ENCODE measurements at regions not wholly inside any gene's neighbourhood (a gene's known extent, or its start where the extent isn't known, plus 50 kb on each side); places are given as distances from the start of the nearest gene placed in this dataset.

GRCh38 chr12:107352347-107353081 is 259.2 kb upstream of the CRY1 start:
- no peak overlapping the region for H3K4me2 ChIP-seq (ENCODE audit: low read depth, low read length, poor library complexity, severe bottlenecking)
- H3K9me2 ChIP-seq (replicated peaks; ENCODE audit: low read depth, low read length) = no peaks in the 10 kb centered on the region
- H3K4me3 ChIP-seq (ENCODE audit: low read length, poor library complexity, severe bottlenecking) = no peak overlapping the region
- TF ChIP-seq, protein P1, sequence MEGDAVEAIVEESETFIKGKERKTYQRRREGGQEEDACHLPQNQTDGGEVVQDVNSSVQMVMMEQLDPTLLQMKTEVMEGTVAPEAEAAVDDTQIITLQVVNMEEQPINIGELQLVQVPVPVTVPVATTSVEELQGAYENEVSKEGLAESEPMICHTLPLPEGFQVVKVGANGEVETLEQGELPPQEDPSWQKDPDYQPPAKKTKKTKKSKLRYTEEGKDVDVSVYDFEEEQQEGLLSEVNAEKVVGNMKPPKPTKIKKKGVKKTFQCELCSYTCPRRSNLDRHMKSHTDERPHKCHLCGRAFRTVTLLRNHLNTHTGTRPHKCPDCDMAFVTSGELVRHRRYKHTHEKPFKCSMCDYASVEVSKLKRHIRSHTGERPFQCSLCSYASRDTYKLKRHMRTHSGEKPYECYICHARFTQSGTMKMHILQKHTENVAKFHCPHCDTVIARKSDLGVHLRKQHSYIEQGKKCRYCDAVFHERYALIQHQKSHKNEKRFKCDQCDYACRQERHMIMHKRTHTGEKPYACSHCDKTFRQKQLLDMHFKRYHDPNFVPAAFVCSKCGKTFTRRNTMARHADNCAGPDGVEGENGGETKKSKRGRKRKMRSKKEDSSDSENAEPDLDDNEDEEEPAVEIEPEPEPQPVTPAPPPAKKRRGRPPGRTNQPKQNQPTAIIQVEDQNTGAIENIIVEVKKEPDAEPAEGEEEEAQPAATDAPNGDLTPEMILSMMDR (conservative IDR thresholded peaks at IDR 0.05; ENCODE audit: low read length) = no peak
- no peak for TF ChIP-seq EZH2phosphoT487 (IDR thresholded peaks at IDR 0.05; ENCODE audit: borderline replicate concordance)
- H3K4me1 ChIP-seq (ENCODE audit: insufficient read depth, low read length, poor library complexity, severe bottlenecking) = peaks cover 14% of the 10 kb centered on the region
- no peaks in the 10 kb centered on the region for H3K9me3 ChIP-seq (ENCODE audit: insufficient read depth, low read depth, low read length)
- H4K20me1 ChIP-seq (ENCODE audit: insufficient read depth, low read length, poor library complexity, severe bottlenecking) = no peaks in the 10 kb centered on the region
- no peaks in the 10 kb centered on the region for H3F3A ChIP-seq (ENCODE audit: low read depth)
- 0 out of 2 replicates have a peak, but pooled peaks cover 6% of the 10 kb centered on the region for H3K79me2 ChIP-seq (ENCODE audit: insufficient read depth, low read length)
- H3K36me3 ChIP-seq (ENCODE audit: insufficient read depth, low read length) = no peaks in the 10 kb centered on the region
- H3K9ac ChIP-seq (ENCODE audit: low read depth, low read length, poor library complexity, severe bottlenecking) = no peak overlapping the region
- no peak overlapping the region for H2AFZ ChIP-seq (ENCODE audit: low read length)
- no peaks in the 10 kb centered on the region for H3K27me3 ChIP-seq (ENCODE audit: insufficient read depth, low read length, poor library complexity, severe bottlenecking)

DNA sequence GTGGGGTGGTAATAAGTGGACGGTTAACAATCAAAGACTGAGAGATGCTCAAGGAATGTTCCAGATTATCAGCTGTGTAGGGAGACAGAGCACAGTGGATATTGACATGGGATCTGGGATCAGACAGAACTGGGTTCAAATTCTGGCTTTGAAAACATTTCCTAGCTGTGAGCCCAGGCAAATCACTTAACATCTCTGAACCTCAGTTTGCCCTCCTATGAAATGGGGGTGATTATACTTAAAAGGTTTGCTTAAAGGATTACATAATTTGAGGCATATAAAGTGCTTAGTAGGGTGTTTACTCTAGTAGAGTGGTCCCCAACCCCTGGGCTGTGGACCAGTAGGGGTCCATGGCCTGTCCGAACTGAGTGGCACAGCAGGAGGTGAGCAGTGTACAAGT is 260.0 kb upstream of the CRY1 start:
- Histone ChIP-seq H3K4me2 (ENCODE audit: low read depth, low read length, poor library complexity, severe bottlenecking) (no peak overlapping the region), H3K79me2 (ENCODE audit: insufficient read depth, low read length) (0 out of 2 replicates have a peak, but pooled peaks cover 6% of the 10 kb centered on the region), H3K27me3 (ENCODE audit: insufficient read depth, low read length, poor library complexity, severe bottlenecking) (no peaks in the 10 kb centered on the region), H3K9me2 (replicated peaks; ENCODE audit: low read depth, low read length) (no peaks in the 10 kb centered on the region), H3K4me3 (ENCODE audit: low read length, poor library complexity, severe bottlenecking) (no peak overlapping the region), H3K9me3 (ENCODE audit: insufficient read depth, low read depth, low read length) (no peaks in the 10 kb centered on the region), H3K4me1 (ENCODE audit: insufficient read depth, low read length, poor library complexity, severe bottlenecking) (peaks cover 13% of the 10 kb centered on the region), H3K9ac (ENCODE audit: low read depth, low read length, poor library complexity, severe bottlenecking) (no peak overlapping the region), H4K20me1 (ENCODE audit: insufficient read depth, low read length, poor library complexity, severe bottlenecking) (no peaks in the 10 kb centered on the region), H3K36me3 (ENCODE audit: insufficient read depth, low read length) (no peaks in the 10 kb centered on the region), H3F3A (ENCODE audit: low read depth) (no peaks in the 10 kb centered on the region), H2AFZ (ENCODE audit: low read length) (no peak overlapping the region)
- TF ChIP-seq, protein P1 (conservative IDR thresholded peaks at IDR 0.05; ENCODE audit: low read length) = no peak
- no peak for TF ChIP-seq EZH2phosphoT487 (IDR thresholded peaks at IDR 0.05; ENCODE audit: borderline replicate concordance)

GRCh38 chr12:107355004-107355565 is 261.7 kb upstream of the CRY1 start:
- 0 out of 2 replicates have a peak, but pooled peaks cover 6% of the 10 kb centered on the region for H3K79me2 ChIP-seq (ENCODE audit: insufficient read depth, low read length)
- H3K4me1 ChIP-seq (ENCODE audit: insufficient read depth, low read length, poor library complexity, severe bottlenecking) = peaks cover 13% of the 10 kb centered on the region
- H4K20me1 ChIP-seq (ENCODE audit: insufficient read depth, low read length, poor library complexity, severe bottlenecking) = no peaks in the 10 kb centered on the region
- H2AFZ ChIP-seq (ENCODE audit: low read length) = no peak overlapping the region
- H3K9me3 ChIP-seq (ENCODE audit: insufficient read depth, low read depth, low read length) = no peaks in the 10 kb centered on the region
- H3F3A ChIP-seq (ENCODE audit: low read depth) = no peaks in the 10 kb centered on the region
- no peak overlapping the region for H3K9ac ChIP-seq (ENCODE audit: low read depth, low read length, poor library complexity, severe bottlenecking)
- no peaks in the 10 kb centered on the region for H3K9me2 ChIP-seq (replicated peaks; ENCODE audit: low read depth, low read length)
- H3K36me3 ChIP-seq (ENCODE audit: insufficient read depth, low read length) = no peaks in the 10 kb centered on the region
- no peak overlapping the region for H3K4me2 ChIP-seq (ENCODE audit: low read depth, low read length, poor library complexity, severe bottlenecking)
- no peak for TF ChIP-seq EZH2phosphoT487 (IDR thresholded peaks at IDR 0.05; ENCODE audit: borderline replicate concordance)
- TF ChIP-seq, protein P1 (conservative IDR thresholded peaks at IDR 0.05; ENCODE audit: low read length) = no peak
- no peak overlapping the region for H3K4me3 ChIP-seq (ENCODE audit: low read length, poor library complexity, severe bottlenecking)
- H3K27me3 ChIP-seq (ENCODE audit: insufficient read depth, low read length, poor library complexity, severe bottlenecking) = no peaks in the 10 kb centered on the region
